Spleen (tissue), 7 donors: ENCODE measurements at regions not wholly inside any gene's neighbourhood (a gene's known extent, or its start where the extent isn't known, plus 50 kb on each side); places are given as distances from the start of the nearest gene placed in this dataset.

Experiments used
- POLR2A ChIP-seq, 3 donors: fragments of 450-650 bp; IDR thresholded peaks; one replicate each; pipeline ENCODE4 v1.5.1; 2017; ENCODE audit warnings: antibody characterized with exemption in 3 of 3, mild to moderate bottlenecking in 1 of 3
- POLR2AphosphoS5 ChIP-seq, 3 donors: sonication (generic); formaldehyde crosslinking; IDR thresholded peaks; one replicate each; pipeline ENCODE4 v1.5.1; 2017; ENCODE audit warnings: antibody characterized with exemption in 3 of 3
- TF ChIP-seq, protein P1 (sequence below), 11 experiments: fragments of 200-600 bp in 7 of 11; fragments of 450-650 bp in 4 of 11; sonication (generic) in 4 of 11; IDR thresholded peaks in 8 of 11; conservative IDR thresholded peaks in 3 of 11; 1 replicate in 7 of 11; 2 replicates in 4 of 11; pipeline versions ENCODE4 v1.4.0 to v1.8.0; 2016 to 2021; ENCODE audit warnings: antibody characterized with exemption in 11 of 11, inconsistent platforms in 4 of 11, mild to moderate bottlenecking in 1 of 11
- donor health status: DM: no; HTN: no; CAD: no; lungs with moderate emphysema.
- donor health status: DM: no; HTN: no; CAD: no.
- donor health status: DM: no; HTN: no; CAD: no.

DNA sequence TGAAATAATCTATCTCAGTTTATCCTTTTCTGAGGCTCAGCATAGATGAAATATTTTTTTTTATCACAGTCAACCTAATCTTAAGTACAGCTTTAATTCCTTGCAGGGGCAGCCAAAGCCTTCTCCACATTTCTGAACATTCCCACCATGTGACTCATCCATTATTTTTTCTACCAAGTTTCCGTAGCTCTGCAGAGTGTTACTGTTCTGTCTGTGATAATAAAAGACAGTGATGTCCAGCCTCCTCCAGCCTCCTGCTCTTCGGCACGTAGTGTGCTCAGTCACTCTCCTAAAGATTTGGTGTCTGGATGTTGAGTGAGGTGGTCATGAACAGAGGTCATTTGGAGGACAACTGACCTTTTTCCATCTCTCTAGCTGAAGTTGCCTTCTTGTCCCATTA, 338.1 kb upstream of the ADAMTS16 start:
- TF ChIP-seq, protein P1, sequence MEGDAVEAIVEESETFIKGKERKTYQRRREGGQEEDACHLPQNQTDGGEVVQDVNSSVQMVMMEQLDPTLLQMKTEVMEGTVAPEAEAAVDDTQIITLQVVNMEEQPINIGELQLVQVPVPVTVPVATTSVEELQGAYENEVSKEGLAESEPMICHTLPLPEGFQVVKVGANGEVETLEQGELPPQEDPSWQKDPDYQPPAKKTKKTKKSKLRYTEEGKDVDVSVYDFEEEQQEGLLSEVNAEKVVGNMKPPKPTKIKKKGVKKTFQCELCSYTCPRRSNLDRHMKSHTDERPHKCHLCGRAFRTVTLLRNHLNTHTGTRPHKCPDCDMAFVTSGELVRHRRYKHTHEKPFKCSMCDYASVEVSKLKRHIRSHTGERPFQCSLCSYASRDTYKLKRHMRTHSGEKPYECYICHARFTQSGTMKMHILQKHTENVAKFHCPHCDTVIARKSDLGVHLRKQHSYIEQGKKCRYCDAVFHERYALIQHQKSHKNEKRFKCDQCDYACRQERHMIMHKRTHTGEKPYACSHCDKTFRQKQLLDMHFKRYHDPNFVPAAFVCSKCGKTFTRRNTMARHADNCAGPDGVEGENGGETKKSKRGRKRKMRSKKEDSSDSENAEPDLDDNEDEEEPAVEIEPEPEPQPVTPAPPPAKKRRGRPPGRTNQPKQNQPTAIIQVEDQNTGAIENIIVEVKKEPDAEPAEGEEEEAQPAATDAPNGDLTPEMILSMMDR (IDR thresholded peaks at IDR 0.05 in 8 of 11, conservative IDR thresholded peaks at IDR 0.05 in 3 of 11) = no peak
- TF ChIP-seq POLR2A (IDR thresholded peaks at IDR 0.05) = no peak
- no peak for TF ChIP-seq POLR2AphosphoS5 (IDR thresholded peaks at IDR 0.05)
